ENCODE measurements at regions not wholly inside any gene's neighbourhood (a gene's known extent, or its start where the extent isn't known, plus 50 kb on each side); places are given as distances from the start of the nearest gene placed in this dataset.
A peak's percentile ranks its signal among the peaks of the same experiment; 100 is the strongest.
"Not testable (repeated sequence)": the region's sequence is repeated elsewhere in the genome, so short reads cannot be mapped to it uniquely, and the experiment has no call there.

DNA sequence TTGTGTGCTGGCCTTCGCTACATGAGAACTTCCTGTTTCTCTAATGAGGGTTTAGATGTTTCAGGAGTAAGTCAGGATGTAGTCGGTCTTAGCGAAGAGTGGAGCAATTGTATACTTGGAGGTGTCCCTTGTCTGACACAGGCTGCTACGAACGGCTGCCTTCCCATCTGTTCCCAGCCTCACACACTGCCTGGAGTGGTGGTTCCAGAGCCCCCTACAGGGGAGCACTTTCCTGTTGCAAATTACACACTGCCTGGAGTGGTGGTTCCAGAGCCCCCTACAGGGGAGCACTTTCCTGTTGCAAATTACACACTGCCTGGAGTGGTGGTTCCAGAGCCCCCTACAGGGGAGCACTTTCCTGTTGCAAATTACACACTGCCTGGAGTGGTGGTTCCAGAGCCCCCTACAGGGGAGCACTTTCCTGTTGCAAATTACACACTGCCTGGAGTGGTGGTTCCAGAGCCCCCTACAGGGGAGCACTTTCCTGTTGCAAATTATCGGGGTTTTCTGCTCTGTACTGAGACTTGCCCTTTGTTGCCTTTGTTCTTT, 126.5 kb upstream of the L3MBTL4 start:
- H3K36me3 ChIP-seq (ENCODE audit: control insufficient read depth, insufficient read depth, low read length); H3K9me3 ChIP-seq (replicated peaks; ENCODE audit: control insufficient read depth, insufficient read depth, low read depth, low read length); POLR2A ChIA-PET; H4K20me1 ChIP-seq (replicated peaks; ENCODE audit: control insufficient read depth, insufficient read depth, low read length); H3K79me2 ChIP-seq (ENCODE audit: control insufficient read depth, insufficient read depth, low read length); H3K27me3 ChIP-seq (ENCODE audit: control insufficient read depth in 2 of 2, insufficient read depth in 2 of 2, low read length in 2 of 2); H3K27ac ChIP-seq (ENCODE audit: extremely low read depth, low read depth, low read length); H3K4me1 ChIP-seq (replicated peaks in 1 of 2; ENCODE audit: control insufficient read depth in 2 of 2, insufficient read depth in 2 of 2, low read length in 2 of 2); H3K9ac ChIP-seq (ENCODE audit: insufficient read depth in 1 of 2, low read depth in 2 of 2, low read length in 2 of 2); in situ Hi-C loops (cut with MboI); FAIRE-seq; BruUV-seq (replicated peaks); H2AFZ ChIP-seq (ENCODE audit: low read depth, low read length); H3K9me1 ChIP-seq (ENCODE audit: control insufficient read depth, insufficient read depth, low read length); H3K4me2 ChIP-seq (ENCODE audit: insufficient read depth, low read length); H3K4me3 ChIP-seq: not testable (repeated sequence)
- DNase-seq (ENCODE audit: extremely low read depth in 1 of 4, low spot score in 3 of 4) (peak in 1 of 4 experiments; percentile 14), ATAC-seq (peak; percentile 86)
- CTCF ChIA-PET (ENCODE audit: low intra/inter-chr PET ratio) = interaction anchor here (5.0 kb wide), 1 partner anchor 345 kb away, joined by 41 read pairs; no protein-coding TSS in a partner anchor
- intact Hi-C loops (cut with micrococcal nuclease) = loop anchor here (5.0 kb wide), 1 partner anchor 331 kb away; no protein-coding TSS in a partner anchor
- 3% methylated on average over 6 of the region's 6 CpGs for WGBS (ENCODE audit: insufficient coverage, low coverage, missing lambda C conversion rate)
- TF ChIP-seq RAD21 (CRISPR knock-in tag; conservative IDR thresholded peaks at IDR 0.05 in 1 of 2, IDR thresholded peaks at IDR 0.05 in 1 of 2) (0 out of 4 replicates have a peak, but pooled peaks of 1 of the 2 experiments have one; percentile 6), SMC3 (conservative IDR thresholded peaks at IDR 0.05; ENCODE audit: insufficient read depth, low read depth, low read length) (0 out of 2 replicates have a peak, but pooled peaks have one; percentile 14)
- TF ChIP-seq, protein P1, sequence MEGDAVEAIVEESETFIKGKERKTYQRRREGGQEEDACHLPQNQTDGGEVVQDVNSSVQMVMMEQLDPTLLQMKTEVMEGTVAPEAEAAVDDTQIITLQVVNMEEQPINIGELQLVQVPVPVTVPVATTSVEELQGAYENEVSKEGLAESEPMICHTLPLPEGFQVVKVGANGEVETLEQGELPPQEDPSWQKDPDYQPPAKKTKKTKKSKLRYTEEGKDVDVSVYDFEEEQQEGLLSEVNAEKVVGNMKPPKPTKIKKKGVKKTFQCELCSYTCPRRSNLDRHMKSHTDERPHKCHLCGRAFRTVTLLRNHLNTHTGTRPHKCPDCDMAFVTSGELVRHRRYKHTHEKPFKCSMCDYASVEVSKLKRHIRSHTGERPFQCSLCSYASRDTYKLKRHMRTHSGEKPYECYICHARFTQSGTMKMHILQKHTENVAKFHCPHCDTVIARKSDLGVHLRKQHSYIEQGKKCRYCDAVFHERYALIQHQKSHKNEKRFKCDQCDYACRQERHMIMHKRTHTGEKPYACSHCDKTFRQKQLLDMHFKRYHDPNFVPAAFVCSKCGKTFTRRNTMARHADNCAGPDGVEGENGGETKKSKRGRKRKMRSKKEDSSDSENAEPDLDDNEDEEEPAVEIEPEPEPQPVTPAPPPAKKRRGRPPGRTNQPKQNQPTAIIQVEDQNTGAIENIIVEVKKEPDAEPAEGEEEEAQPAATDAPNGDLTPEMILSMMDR (IDR thresholded peaks at IDR 0.05 in 2 of 3, conservative IDR thresholded peaks at IDR 0.05 in 1 of 3; ENCODE audit: insufficient read depth in 2 of 3, low read depth in 1 of 3, low read length in 3 of 3) = peak; percentile 66 to 93 (median 69)
